Kidney epithelial cell (primary cell): ENCODE measurements at regions not wholly inside any gene's neighbourhood (a gene's known extent, or its start where the extent isn't known, plus 50 kb on each side); places are given as distances from the start of the nearest gene placed in this dataset.

Source experiments
- DNase-seq: peaks from one replicate; pipeline ENCODE4 v3.0.0-alpha.2; 2010; ENCODE audit warnings: low read depth
- H3K27me3 ChIP-seq: 2 replicates; pipeline ENCODE4 v1.6.0; 2011; ENCODE audit warnings: low read length; ENCODE audit not compliant: control insufficient read depth, insufficient read depth
- H3K36me3 ChIP-seq: 2 replicates; pipeline ENCODE4 v1.5.1; 2011; ENCODE audit warnings: low read length; ENCODE audit not compliant: control insufficient read depth, insufficient read depth
- H3K4me3 ChIP-seq: 2 replicates; pipeline ENCODE4 v1.5.1; 2011; ENCODE audit warnings: low read depth, mild to moderate bottlenecking, control low read depth, low read length
- TF ChIP-seq, protein P1 (sequence below): IDR thresholded peaks from 2 replicates; pipeline ENCODE4 v1.5.1; 2011; ENCODE audit warnings: mild to moderate bottlenecking, moderate library complexity, low read length, control low read depth, inconsistent platforms; ENCODE audit not compliant: insufficient read depth, poor library complexity, severe bottlenecking

DNA sequence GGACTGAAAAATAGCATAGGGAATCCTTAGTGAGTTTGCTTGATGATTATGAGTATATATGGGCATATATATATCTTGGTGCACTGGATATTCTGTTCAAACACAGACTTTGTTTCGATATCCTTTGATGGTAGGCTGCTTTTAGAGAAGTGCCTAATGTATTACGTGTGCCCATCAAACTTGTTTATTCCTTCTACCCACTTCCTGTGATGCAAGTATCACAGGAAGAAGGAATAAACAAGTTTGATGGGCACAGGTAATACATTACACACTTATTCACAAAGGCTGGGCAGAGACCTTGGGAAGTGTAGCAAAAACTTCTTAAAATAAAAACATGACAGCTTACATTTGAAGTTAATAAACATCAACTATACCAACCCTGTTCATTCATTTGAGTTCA, 364.2 kb downstream of the CHSY3 start:
- TF ChIP-seq, protein P1, sequence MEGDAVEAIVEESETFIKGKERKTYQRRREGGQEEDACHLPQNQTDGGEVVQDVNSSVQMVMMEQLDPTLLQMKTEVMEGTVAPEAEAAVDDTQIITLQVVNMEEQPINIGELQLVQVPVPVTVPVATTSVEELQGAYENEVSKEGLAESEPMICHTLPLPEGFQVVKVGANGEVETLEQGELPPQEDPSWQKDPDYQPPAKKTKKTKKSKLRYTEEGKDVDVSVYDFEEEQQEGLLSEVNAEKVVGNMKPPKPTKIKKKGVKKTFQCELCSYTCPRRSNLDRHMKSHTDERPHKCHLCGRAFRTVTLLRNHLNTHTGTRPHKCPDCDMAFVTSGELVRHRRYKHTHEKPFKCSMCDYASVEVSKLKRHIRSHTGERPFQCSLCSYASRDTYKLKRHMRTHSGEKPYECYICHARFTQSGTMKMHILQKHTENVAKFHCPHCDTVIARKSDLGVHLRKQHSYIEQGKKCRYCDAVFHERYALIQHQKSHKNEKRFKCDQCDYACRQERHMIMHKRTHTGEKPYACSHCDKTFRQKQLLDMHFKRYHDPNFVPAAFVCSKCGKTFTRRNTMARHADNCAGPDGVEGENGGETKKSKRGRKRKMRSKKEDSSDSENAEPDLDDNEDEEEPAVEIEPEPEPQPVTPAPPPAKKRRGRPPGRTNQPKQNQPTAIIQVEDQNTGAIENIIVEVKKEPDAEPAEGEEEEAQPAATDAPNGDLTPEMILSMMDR = no peak
- Histone ChIP-seq H3K4me3 (no peak overlapping the region), H3K27me3 (no peaks in the 10 kb centered on the region), H3K36me3 (no peaks in the 10 kb centered on the region)
- no peak for DNase-seq

DNA sequence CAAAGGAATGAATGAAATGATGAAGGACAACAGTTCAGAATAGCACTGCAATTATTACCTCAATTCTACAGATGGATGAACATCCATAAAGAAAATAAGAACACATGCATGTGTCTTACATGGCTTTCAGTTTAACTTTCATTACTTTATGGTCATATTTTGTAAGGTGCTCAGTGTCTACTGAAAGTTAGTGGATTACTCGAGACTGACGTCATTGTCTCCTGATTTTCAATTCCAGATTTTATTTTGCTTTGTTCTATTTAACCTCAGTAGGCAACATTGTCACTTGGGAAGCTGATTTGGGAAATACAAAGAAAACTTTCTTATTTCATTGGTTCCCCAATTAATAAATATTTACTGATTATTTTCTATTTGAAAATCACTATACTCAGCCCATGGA, 363.7 kb downstream of the CHSY3 start:
- Histone ChIP-seq H3K36me3 (no peaks in the 10 kb centered on the region), H3K27me3 (no peaks in the 10 kb centered on the region), H3K4me3 (no peak overlapping the region)
- DNase-seq = no peak
- TF ChIP-seq, protein P1 = no peak

DNA sequence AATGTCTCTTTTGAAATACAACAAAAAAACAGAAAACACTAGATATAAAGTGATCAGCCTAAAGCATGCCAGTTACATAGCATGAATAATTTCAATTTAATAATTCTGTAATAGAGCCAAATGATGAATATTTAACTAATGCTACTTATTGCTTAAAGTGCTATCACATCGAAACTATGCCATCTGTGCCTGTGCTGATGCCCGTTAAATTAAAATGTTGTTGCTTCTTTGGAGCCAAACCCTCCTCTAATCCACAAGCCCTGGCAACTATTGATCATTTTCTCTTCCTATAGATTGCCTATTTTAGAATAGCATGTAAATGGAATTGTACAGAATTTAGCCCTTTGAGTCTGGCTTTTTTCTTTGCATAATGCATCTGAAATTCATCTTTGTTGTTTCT, 356.2 kb downstream of the CHSY3 start:
- H3K27me3 ChIP-seq = no peaks in the 10 kb centered on the region
- DNase-seq = no peak
- H3K36me3 ChIP-seq = no peaks in the 10 kb centered on the region
- TF ChIP-seq, protein P1 = no peak
- no peak overlapping the region for H3K4me3 ChIP-seq

DNA sequence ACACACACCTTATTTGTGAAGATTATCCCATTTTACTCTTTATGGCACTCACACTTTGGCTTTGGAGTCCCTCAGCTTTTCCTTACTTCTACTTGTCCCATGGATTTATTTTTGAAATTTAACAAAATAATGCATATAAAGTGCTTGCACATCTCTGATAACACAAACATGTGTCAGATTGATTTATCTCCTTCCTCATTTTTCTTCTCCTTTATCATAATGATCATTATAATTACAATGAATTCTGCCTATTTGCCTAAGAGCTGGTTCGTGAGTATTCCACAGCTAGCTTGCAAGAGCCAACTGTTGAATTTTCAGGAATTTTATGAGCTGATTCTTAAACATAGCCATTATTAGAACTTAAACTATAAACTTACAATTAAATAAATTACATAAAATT, 347.7 kb downstream of the CHSY3 start:
- no peaks in the 10 kb centered on the region for H3K36me3 ChIP-seq
- TF ChIP-seq, protein P1 = no peak
- H3K4me3 ChIP-seq = no peak overlapping the region
- no peaks in the 10 kb centered on the region for H3K27me3 ChIP-seq
- no peak for DNase-seq

DNA sequence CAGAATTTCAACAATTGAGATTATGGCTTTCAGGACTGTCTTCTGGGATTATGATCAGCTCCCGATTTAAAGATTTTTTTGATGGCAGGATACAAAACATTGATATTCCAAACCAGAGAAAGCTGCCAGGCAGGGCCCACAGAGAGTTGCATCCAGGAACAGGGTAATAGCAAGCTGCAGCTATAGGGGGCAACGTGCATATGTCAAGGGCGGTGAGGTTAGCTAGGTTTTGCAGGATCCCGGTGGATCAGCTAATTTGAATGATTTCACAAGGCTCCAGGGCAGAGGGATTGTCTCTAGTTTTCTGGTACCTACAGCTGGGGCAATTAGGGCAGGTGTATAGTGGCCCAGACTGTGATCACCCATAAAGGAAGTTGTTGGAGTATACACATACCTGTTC, 339.4 kb downstream of the CHSY3 start:
- TF ChIP-seq, protein P1 = no peak
- no peak for DNase-seq
- no peaks in the 10 kb centered on the region for H3K36me3 ChIP-seq
- H3K4me3 ChIP-seq = no peak overlapping the region
- H3K27me3 ChIP-seq = no peaks in the 10 kb centered on the region

DNA sequence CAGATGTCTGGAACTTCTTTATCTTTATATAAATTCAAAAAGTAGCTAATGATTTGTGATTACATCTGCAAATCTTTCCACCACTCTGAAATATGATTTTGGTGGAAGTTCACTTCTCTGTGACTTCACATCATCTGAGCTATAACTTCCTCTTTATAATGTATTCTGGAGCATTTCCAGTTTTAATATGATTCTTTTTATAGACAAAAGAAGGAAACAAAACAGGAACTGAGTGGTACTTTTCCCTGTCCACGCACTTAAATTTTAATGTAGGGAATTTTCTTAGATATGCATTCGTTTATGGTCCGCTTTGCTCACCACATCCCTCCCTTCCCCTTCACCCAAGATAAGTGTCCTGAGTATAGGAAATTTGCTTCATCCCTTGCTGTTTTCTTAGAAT, 333.5 kb downstream of the CHSY3 start:
- H3K36me3 ChIP-seq = no peaks in the 10 kb centered on the region
- no peak overlapping the region for H3K4me3 ChIP-seq
- no peaks in the 10 kb centered on the region for H3K27me3 ChIP-seq
- no peak for DNase-seq
- TF ChIP-seq, protein P1 = no peak
